ENCODE measurements at regions not wholly inside any gene's neighbourhood (a gene's known extent, or its start where the extent isn't known, plus 50 kb on each side); places are given as distances from the start of the nearest gene placed in this dataset.

DNA sequence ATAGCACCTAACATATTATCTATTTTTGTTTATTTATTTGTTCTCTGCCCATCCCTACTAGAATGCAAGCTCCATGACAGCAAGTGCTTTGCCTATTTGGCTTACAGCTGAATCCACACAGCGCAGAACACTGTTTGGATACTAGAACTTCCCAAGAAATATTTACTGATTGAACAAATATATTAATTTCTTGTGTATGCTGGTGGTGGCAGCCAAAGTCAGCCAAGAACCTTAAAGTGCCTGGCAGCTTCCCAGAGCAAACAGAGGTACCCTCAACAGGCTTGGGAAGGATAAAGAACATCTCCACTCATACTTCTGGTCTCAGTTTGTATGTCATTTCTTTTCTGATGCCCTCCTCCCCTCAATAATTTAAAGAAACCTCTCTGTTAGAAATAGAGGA lies 111.8 kb upstream of the SLC25A36 start:
- no peak overlapping the region for H3K27ac ChIP-seq
- ChIA-PET CTCF (interaction anchor here (0.6 to 0.9 kb wide), 2 partner anchors 110 to 613 kb away, joined by 6 read pairs; no protein-coding TSS in a partner anchor), POLR2A (ENCODE audit: low non-redundant PET) (no interaction called here)
- no peak for TF ChIP-seq CTCF (conservative IDR thresholded peaks at IDR 0.05; ENCODE audit: low read depth)
- no peak for DNase-seq (ENCODE audit: low spot score)

- TF ChIP-seq CTCF (conservative IDR thresholded peaks at IDR 0.05; ENCODE audit: low read depth): no peak
- POLR2A ChIA-PET (ENCODE audit: low non-redundant PET): no interaction called here
- CTCF ChIA-PET: interaction anchor here (0.9 kb wide), 1 partner anchor 614 kb away, joined by 6 read pairs; no protein-coding TSS in a partner anchor
- no peak for DNase-seq (ENCODE audit: low spot score)
- no peak overlapping the region for H3K27ac ChIP-seq
Observed at GRCh38 chr3:140830391-140830790, 111.2 kb upstream of the SLC25A36 start.

- no peak for DNase-seq (ENCODE audit: low spot score)
- TF ChIP-seq CTCF (conservative IDR thresholded peaks at IDR 0.05; ENCODE audit: low read depth): no peak
- no peak overlapping the region for H3K27ac ChIP-seq
- ChIA-PET CTCF (no interaction called here), POLR2A (ENCODE audit: low non-redundant PET) (no interaction called here)
Observed at GRCh38 chr3:140832883-140833282, 108.8 kb upstream of the SLC25A36 start.

DNA sequence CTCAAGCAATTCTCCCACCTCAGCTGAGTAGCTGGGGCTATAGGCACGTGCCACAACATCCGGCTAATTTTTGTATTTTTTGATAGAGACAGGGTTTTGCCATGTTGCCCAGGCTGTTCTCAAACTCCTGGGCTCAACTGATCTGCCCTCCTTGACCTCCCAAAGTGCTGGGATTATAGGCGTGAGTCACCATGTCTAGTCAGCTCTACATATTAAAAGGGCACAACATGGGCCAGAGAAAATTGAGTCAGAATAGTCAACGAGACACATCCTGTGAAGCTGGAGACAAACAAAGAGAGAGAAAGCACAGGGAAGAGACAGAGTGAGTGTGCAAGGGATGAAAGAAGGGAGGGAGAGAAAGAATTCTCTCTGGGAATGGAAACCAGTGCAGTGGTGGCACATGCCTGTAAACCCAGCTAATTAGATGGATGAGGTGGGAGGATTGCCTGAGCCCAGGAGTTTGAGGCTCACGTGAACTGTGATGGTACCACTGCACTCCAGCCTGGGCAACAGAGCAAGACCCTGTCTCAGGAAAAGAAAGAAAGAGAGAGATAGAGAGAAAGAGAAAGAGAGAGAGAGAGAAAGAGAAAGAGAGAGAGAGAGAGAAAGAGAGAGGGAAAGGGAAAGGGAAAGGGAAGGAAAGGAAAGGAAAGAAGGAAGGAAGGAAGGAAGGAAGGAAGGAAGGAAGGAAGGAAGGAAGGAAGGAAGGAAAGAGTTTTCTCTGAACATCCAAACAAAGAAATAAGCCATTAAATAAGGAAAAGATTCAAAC lies 107.2 kb upstream of the SLC25A36 start:
- no peak overlapping the region for H3K27ac ChIP-seq
- ChIA-PET POLR2A (ENCODE audit: low non-redundant PET) (no interaction called here), CTCF (interaction anchor here (0.6 kb wide), 1 partner anchor 30 kb away, joined by 3 read pairs; no protein-coding TSS in a partner anchor)
- TF ChIP-seq CTCF (conservative IDR thresholded peaks at IDR 0.05; ENCODE audit: low read depth): no peak
- DNase-seq (ENCODE audit: low spot score): peak; percentile 23

GRCh38 chr3:140842984-140843649 lies 98.5 kb upstream of the SLC25A36 start:
- H3K27ac ChIP-seq: no peak overlapping the region
- POLR2A ChIA-PET (ENCODE audit: low non-redundant PET): no interaction called here
- CTCF ChIA-PET: no interaction called here

GRCh38 chr3:140843656-140844055 lies 98.0 kb upstream of the SLC25A36 start:
- no peak for TF ChIP-seq CTCF (conservative IDR thresholded peaks at IDR 0.05; ENCODE audit: low read depth)
- H3K27ac ChIP-seq: no peak overlapping the region
- no peak for DNase-seq (ENCODE audit: low spot score)
- ChIA-PET POLR2A (ENCODE audit: low non-redundant PET) (no interaction called here), CTCF (no interaction called here)

More at GRCh38 chr3:140842984-140843649, 98.5 kb upstream of the SLC25A36 start:
- no peak for DNase-seq (ENCODE audit: low spot score)
- TF ChIP-seq CTCF (conservative IDR thresholded peaks at IDR 0.05; ENCODE audit: low read depth): no peak

Data from RWPE1 (cell line).